GM19467 (cell line): ENCODE measurements at regions not wholly inside any gene's neighbourhood (a gene's known extent, or its start where the extent isn't known, plus 50 kb on each side); places are given as distances from the start of the nearest gene placed in this dataset.
"Not testable (repeated sequence)": the region's sequence is repeated elsewhere in the genome, so short reads cannot be mapped to it uniquely, and the experiment has no call there.

Experiments
- ATAC-seq: cut with Tn5 transposase; IDR thresholded peaks from one replicate; pipeline ENCODE4 v1.9.1; 2021; ENCODE audit warnings: mild to moderate bottlenecking, moderate library complexity; ENCODE audit not compliant: unreplicated experiment

DNA sequence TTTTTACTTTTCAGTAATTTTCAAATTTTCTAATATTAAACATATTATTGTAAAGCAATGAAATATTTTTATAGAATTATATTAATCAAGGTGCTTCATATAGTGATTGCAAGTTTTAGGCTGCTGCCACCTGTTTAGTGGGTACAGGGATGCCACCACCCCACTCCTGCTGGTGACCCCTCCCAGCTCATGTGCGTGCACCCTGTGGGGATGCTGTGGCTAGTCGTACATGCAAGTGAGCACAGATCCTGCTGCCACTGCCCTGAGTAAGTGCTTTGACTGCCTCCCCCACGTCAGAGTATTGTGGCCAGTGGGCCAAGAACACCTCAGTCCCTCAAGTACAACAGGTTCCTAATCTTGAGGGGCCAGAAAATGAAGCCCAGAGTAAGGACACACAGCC is 320.1 kb upstream of the DDI1 start:
- ATAC-seq, result no peak

DNA sequence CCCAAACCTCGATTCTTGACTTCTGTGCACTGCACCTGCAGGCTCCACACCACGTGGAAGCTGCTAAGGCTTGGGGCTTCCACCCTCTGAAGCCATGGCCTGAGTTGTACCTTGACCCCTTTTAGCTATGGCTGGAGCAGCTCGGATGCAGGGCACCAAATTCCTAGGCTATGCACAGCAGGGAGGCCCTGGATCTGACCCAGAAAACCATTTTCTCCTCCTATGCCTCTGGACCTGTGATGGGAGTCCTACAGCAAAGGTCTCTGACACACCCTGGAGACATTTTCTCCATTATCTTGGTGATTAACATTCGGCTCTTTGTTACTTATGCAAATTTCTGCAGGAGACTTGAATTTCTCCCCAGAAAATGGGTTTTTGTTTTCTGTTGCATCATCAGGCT is 309.2 kb upstream of the DDI1 start:
- no peak for ATAC-seq

DNA sequence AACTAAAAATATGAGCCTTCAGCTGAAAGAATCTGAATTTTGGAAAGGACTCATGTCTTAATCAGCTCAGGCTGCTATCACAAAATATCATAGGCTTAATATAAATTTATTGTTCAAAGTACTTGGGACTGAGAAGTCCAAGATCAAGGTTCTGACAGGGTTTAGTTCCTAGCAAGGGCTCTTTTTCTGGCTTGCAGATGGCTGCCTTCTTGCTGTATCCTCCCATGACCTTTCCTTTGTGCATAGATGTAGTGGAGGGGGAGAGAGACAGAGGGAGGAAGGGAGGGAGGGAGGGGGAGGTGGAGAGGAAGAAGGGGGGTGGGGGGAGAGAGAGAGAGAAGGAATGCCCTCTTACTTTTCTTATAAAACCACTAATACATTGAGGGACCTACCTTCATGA is 306.8 kb upstream of the DDI1 start:
- ATAC-seq, result no peak

DNA sequence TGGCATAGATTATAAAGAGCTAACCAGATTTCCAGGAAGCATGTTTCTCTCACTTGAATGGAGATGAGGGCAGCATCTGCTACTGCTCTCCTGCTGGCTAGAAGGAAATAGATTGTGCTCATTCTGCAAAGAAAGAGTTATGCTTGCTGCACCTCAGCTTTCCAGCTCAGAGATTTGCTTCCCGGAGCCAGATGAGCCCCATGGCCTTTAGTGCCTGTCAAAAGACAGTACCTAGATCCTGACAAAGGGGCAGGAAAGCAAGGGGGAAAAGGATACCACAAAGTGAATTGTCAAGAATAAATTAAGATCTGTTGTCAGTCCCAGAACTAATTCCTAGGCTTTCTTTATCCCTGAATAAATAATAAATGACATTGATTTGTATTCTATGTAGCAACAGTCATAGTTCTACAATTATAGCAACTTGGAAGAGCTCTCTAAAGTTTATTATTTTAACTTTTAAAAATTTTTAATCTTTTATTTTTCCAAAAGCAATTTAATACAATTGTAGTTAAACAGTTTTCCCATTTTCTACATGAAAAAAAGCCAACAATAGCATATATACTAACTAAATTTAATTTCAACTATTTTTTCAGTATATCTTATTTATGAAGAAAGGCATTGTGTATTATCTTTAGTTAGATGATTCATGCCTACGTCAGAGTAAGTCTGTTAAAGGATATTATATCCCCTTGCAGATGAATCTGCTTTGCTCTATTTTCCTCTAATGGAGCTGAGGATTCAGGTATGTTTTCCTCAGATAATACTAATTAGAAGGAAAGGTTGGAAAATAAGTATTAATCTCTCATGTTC is 306.1 kb upstream of the DDI1 start:
- ATAC-seq, result no peak

DNA sequence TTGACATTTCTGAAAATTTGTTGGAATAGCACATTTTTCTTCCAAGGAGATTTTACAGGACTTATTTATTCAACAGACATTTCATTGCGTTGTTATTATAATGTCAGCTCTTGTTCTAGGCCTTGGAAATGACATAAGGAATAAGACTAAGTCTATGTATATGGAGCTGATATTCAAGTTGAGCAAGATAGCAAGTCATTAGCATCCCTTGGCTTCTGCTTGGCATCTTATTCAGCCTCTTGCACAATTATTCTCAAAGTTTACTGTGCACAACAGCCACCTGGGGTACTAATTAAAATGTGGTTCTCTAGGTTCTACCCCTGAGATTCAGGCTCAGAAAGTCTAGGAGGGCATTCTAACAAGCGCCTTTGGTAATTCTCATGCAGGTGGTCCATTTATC is 304.8 kb upstream of the DDI1 start:
- no peak for ATAC-seq

DNA sequence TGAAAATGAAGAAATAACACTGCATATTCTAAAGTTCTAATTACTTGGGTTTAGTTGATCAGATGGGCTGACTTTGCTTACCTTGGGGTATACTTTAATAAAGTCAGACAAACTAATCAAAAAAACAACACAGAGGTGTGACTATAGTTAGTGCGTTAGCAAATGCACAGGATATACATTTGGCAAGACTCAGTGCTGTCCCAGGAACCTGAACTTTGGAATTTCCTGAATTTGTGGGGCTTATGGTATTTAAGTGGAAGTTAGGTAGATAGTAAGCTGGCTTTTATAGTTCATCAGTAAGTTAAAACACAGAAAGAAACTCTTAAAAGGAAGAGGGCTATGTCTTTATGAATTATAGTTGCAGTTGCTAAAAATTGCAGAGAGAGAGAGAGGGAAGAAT is 302.6 kb upstream of the DDI1 start:
- no peak for ATAC-seq

DNA sequence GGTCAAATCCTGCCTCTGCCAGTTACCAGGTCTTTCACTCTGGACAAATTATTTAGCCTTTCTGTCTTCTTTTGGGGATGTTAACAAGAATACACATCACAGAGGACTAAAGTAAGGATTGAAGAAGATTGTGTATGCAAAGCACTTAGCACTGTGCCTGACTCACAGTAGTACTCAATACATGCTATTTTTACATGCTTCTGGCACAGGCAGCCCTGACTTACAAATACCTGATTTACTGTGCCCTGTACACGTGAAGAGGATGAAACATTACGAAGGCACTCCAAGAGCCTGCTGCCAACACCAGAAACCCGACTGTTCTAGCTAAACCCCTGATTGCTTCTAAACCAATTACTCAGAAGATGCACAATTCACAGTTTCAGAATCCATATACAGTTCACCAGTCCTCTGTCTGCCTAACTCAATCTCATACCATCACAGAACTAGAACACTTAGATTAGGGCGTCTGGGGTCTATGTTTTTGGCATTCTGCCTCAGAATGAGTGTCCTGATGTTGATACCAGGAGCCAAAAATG is 300.9 kb upstream of the DDI1 start:
- no peak for ATAC-seq

DNA sequence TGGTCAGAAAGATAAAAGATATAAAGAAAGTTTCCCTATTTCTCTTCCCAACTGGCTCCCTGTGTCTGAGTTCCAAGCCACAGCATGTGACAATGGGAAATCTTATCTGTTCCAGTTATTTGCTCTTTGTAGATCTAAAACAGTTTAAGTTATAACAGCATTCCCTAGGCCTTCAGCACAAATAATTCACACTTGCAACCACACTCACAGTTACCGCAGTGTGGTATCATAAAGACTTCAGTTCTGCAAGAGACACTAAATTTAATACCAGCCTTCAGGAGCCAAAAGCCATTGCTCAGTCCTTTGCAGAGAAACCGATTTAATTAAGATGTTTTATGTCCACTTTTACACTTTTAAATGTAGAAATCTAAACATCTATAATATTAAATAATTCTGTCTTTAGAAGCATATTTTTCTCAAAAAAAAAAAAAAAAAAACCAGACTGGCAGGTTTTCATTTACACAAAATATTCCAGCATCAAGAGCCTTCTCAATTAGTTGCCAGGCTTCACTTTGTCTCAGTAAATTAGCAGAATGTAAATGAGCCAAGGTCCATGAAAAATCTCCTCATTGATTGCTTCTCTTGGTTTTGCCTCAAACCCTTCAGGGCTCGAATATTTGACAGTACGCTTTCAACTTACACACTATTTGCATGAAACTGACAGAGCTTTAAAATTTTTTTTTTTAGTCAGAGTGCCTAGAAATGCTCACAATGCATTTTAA is 300.0 kb upstream of the DDI1 start:
- ATAC-seq, result no peak

DNA sequence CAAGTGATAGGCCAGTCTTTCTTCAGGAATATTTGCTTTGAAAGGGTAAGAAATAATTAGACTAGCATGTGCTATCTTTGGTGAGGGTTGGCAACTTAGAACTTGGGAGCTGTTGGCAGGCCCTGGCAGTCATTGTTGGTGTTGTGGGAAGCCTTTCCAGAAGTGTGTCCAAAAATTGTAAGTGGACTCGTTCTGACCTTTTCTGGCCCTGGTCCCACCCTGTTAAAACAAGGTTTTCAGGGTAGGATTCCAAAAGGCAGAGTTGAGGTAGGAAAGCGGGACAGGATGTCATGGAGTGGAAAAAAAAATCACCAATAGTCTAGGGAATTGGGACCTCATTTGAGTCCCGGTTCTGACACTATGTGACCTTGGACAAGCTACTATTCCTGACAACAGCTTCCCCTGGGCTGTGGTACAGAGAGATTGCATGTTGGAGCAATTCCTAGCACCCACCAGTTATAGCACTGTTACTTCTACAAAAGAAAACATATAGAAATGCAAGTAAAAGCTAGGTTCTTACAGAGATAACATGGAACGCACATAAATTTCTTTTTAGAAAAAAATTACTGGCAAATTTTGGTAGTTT is 299.3 kb upstream of the DDI1 start:
- ATAC-seq, result no peak

DNA sequence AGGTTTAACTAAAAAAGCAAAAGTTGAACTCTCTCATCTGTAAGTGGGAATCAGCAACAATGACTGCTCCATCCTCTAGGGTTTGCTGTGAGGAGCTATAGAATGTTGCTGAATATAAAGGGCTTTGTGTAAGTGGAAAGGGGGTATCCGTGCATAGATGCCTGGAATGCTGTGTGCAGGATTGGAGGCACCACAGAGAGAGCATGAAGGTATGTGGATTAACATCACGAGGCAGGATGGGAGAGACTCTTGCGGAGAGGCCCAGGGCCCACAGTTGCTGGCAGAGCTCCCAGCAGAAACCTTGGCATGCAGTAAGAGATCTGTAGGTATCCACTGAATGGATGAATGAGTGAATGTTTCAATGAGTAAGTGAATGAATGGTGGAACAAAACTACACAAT is 298.7 kb upstream of the DDI1 start:
- no peak for ATAC-seq

DNA sequence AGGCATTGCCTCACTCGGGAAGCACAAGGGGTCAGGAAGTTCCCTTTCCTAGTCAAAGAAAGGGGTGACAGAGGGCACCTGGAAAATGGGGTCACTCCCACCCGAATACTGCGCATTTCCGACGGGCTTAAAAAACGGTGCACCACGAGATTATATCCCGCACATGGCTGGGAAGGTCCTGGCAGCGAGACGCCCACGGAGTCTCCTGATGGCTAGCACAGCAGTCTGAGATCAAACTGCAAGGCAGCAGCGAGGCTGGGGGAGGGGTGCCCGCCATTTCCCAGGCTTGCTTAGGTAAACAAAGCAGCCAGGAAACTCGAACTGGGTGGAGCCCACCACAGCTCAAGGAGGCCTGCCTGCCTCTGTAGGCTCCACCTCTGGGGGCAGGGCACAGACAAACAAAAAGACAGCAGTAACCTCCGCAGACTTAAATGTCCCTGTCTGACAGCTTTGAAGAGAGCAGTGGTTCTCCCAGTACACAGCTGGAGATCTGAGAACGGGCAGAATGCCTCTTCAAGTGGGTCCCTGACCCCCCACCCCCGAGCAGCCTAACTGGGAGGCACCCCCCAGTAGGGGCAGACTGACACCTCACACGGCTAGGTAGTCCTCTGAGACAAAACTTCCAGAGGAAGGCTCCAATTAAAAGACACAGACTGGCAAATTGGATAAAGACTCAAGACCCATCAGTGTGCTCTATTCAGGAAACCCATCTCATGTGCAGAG is 297.2 kb upstream of the DDI1 start:
- not testable (repeated sequence) for ATAC-seq

DNA sequence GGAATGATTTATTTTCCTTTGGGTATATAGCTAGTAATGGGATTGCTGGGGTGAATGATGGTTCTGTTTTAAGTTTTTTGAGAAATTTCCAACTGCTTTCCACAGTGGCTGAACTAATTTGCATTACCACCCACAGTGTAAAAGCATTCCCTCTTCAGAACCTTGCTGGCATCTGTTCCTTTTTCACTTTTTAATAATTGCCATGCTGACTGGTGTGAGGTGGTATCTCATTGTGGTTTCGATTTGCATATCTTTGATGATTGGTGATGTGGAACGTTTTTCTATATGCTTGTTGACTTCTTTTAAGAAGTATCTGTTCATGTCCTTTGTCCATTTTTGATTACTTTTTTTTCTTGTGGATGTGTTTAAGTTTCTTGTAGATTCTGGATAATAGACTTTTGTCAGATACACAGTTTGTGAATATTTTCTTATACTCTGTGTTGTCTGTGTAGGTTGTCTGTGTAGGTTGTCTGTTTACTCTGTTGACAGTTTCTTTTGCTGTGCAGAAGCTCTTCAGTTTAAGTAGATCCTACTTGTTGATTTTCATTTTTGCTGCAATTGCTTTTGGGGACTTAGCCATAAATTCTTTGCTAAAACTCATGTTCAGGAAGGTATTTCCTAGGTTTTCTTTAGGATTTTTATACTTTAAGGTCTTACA is 291.8 kb upstream of the DDI1 start:
- peak; percentile 87 for ATAC-seq

DNA sequence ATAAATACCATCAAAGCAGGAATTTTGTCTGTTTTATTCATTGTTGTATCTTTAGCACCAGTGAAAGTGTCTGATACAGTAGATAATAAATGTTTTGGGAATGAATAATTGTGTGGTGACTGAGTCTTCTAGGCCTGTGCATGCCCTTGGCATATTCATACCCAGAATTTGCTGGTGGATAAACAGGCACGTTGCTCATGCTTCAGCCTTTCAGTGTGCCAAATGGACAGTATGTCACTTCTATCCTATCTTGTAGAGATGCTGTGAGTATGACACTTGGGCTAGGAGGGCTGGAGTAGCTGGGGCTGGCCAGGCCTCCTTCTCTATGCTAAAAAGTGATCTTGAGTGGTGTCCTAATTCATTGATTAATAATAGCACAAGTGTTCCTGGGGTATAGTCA is 287.3 kb upstream of the DDI1 start:
- ATAC-seq, result no peak

DNA sequence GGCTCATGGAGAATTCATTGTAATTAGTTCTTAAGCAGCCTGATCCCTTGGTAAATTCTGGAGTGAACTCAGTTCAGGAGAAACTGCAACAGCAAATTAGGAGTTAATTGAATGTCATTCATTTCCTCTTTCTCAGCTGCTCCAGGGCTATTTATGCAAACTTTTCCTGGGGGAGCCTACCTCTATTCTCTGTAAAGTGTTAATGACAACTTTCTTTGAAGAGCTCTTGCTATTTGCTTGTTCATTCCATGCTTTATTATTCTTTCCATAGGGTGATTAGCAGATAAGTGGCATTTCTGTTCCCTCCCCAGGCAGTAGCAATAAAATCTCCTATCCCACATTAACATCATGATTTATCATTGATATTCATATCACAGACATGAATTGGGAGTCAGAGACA is 267.6 kb upstream of the DDI1 start:
- no peak for ATAC-seq

DNA sequence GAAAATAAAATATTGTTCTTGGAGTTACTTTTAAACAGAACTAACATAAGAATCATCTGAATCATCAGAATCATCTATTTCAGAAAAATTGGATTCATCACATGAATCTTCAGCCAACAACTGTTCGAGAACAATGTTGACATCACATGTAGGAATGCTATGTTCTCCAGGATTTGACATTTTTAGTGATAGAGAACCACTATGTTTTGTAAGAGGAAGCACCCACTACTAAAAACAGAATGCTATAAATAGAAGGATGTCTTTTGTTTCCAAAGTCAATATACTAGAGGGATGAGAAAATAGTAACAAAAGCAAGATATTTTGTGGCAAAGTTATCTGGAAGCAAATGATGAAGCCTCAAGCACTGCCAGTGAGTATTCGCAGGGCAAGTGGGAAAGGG is 263.4 kb upstream of the DDI1 start:
- no peak for ATAC-seq

DNA sequence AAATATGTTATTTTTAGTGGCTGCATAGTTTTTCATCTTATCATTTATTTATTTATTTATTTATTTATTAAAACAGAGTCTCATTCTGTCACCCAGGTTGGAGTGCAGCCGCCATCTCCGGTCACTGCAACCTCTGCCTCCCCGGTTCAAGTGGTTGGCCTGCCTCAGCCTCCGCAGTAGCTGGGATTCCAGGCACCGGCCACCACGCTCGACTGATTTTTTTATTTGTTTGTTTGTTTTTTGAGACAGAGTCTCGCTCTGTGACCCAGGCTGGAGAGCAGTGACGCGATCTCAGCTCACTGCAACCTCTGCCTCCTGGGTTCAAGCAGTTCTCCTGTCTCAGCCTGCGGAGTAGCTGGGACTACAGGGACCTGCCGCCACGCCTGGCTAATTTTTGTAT is 262.9 kb upstream of the DDI1 start:
- ATAC-seq, result no peak

DNA sequence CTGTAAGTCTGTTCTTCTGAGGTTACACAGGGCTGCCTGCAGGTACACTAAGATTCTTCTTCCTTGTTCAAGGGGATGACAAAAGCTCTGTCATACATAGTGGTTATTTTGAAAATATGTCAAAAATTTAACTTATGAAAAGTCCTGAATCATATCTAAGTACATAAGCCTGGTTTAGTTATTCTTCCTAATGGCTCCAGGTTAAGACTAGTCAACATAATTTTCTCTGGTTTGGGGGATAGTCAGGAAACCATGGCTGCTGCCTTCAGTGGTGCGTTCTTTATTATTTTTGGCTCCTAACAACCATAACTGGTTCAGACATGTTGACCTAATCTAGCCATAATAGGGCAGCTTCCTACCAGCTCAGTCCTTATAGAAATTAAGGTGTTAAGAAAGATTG is 257.4 kb upstream of the DDI1 start:
- ATAC-seq, result no peak

DNA sequence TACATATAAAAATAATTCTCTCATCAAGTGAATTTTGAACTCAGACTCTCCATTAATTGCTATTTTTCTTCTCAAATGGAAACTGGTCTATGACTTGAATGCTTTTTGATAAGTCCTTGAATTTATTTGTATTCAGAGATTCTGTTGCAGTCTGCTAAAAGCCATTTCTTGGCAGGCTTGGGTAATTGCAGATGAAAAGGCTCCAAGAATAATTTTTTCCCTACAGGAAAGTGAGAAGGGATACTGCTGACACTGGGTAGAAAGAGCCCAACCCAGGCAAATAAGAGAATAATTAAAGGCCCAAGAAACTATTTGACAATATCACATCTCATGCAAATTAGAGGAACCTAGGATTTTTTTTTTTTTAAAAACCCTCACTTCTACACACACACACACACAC is 246.5 kb upstream of the DDI1 start:
- ATAC-seq, result no peak

DNA sequence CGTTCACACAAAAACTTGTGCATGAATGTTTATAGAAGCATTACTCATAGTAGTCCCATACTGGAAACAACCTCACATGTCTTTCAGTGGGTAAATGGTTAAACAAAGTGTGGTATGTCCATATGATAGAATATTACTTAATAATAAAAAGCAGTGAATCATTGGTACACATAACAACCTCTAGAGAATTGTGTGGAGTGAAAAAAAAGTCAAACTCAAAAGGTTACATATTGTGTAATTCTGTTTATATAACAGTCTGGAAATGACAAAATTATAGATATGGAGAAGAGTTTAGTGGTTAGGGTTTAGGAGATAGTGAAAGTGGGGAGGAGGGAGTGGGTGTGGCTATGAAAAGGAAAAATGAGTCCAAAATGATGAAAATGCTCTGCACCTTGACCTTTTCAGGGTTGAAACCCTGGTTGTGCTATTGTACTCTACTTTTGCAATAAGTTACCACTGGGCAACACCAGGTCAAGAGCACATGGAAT is 243.4 kb upstream of the DDI1 start:
- no peak for ATAC-seq

DNA sequence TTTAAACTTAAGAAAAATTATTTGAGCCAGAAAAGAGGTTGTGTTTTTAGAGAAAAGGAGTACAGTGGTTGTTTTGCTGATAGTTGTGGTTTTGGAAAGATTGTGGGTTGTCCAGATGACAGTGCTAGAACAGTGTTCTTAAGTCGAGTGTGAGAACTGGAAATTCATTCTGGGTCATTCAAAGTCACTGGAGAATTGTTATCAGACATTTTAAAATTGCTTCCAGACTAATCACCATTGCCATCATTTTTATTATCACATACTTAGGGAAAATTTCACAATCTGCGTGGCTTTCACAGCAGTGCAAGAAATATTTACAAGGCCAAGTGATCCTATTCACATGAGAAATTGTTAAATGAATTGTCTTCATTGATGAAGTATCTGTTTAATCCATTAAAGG is 242.2 kb upstream of the DDI1 start:
- ATAC-seq, result no peak

DNA sequence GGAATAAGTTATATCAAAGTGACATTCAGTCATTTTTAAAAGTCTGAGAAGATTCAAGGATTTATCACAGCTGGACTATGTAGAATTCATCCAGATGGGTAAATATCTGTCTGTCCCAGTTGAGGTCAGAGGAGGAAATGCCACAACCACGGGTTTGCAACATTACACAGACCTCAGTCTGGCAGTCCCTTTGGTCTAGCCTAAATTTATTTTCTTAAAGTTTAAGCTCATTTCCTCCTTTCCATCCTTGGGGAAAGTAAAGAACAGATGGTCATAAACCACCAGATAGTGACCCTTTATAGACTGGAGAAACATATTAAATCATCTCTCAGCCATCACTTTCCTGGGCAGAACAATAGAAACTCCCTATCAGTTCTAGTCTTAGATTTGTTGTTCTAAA is 238.4 kb upstream of the DDI1 start:
- ATAC-seq, result no peak
